Liver (tissue), 7 donors: ENCODE measurements at regions not wholly inside any gene's neighbourhood (a gene's known extent, or its start where the extent isn't known, plus 50 kb on each side); places are given as distances from the start of the nearest gene placed in this dataset.

Experiments
- DNase-seq: peaks from one replicate; pipeline ENCODE4 v3.0.0-alpha.2; 2017; ENCODE audit warnings: low spot score
- H3K27ac ChIP-seq, 2 donors: one replicate each; pipeline ENCODE4 v1.7.0; 2013; ENCODE audit warnings: inconsistent platforms in 2 of 2, low read length in 2 of 2, control low read depth in 1 of 2, low read depth in 1 of 2, mild to moderate bottlenecking in 1 of 2
- H3K27me3 ChIP-seq, 4 donors: one replicate each; pipeline versions ENCODE4 v1.6.1 to v1.7.0; 2013; ENCODE audit warnings: low read length in 3 of 4, inconsistent platforms in 1 of 4, mild to moderate bottlenecking in 1 of 4, moderate library complexity in 1 of 4; ENCODE audit not compliant: control insufficient read depth in 4 of 4, insufficient read depth in 4 of 4
- H3K36me3 ChIP-seq, 4 donors: one replicate each; pipeline versions ENCODE4 v1.6.1 to v1.7.0; 2013; ENCODE audit warnings: low read length in 3 of 4, mild to moderate bottlenecking in 3 of 4, low read depth in 1 of 4, moderate library complexity in 1 of 4; ENCODE audit not compliant: control insufficient read depth in 4 of 4, insufficient read depth in 3 of 4
- H3K4me1 ChIP-seq, 4 donors: one replicate each; pipeline versions ENCODE4 v1.6.1 to v1.7.0; 2013; ENCODE audit warnings: low read length in 3 of 4, mild to moderate bottlenecking in 3 of 4, moderate library complexity in 1 of 4; ENCODE audit not compliant: control insufficient read depth in 4 of 4, insufficient read depth in 4 of 4
- H3K4me3 ChIP-seq, 3 donors: one replicate each; pipeline versions ENCODE4 v1.6.1 to v1.7.0; 2013; ENCODE audit warnings: low read length in 3 of 3, control low read depth in 1 of 3, low read depth in 1 of 3, mild to moderate bottlenecking in 1 of 3
- H3K9ac ChIP-seq, 2 donors: one replicate each; pipeline ENCODE4 v1.7.0; 2013; ENCODE audit warnings: low read length in 2 of 2, mild to moderate bottlenecking in 2 of 2, moderate library complexity in 2 of 2, control low read depth in 1 of 2, low read depth in 1 of 2
- H3K9me3 ChIP-seq, 4 donors: one replicate each; pipeline versions ENCODE4 v1.6.1 to v1.7.0; 2013; ENCODE audit warnings: low read length in 3 of 4; ENCODE audit not compliant: control insufficient read depth in 4 of 4
- EGR1 ChIP-seq, 2 donors: IDR thresholded peaks; 2 replicates each; pipeline ENCODE4 v1.6.1; 2016 to 2018; ENCODE audit warnings: antibody characterized with exemption in 2 of 2, low read depth in 2 of 2
- FOXA1 ChIP-seq: IDR thresholded peaks from 2 replicates; pipeline ENCODE4 v1.6.1; 2016; ENCODE audit warnings: antibody characterized with exemption
- FOXA2 ChIP-seq: IDR thresholded peaks from 2 replicates; pipeline ENCODE4 v1.6.1; 2016; ENCODE audit warnings: antibody characterized with exemption
- GABPA ChIP-seq, 2 donors: IDR thresholded peaks in 1 of 2; conservative IDR thresholded peaks in 1 of 2; 2 replicates each; pipeline ENCODE4 v1.6.1; 2016; ENCODE audit warnings: antibody characterized with exemption in 2 of 2, mild to moderate bottlenecking in 1 of 2, moderate library complexity in 1 of 2
- HNF4A ChIP-seq, 2 donors: conservative IDR thresholded peaks; 2 replicates each; pipeline ENCODE4 v1.6.1; 2016; ENCODE audit warnings: antibody characterized with exemption in 2 of 2, mild to moderate bottlenecking in 2 of 2
- HNF4G ChIP-seq: IDR thresholded peaks from 2 replicates; pipeline ENCODE4 v1.6.1; 2016; ENCODE audit warnings: antibody characterized with exemption
- JUND ChIP-seq, 2 donors: IDR thresholded peaks; 2 replicates each; pipeline ENCODE4 v1.6.1; 2016; ENCODE audit warnings: antibody characterized with exemption in 2 of 2
- NR2F2 ChIP-seq: IDR thresholded peaks from 2 replicates; pipeline ENCODE4 v1.6.1; 2016; ENCODE audit warnings: antibody characterized with exemption
- RAD21 ChIP-seq, 2 donors: IDR thresholded peaks; 2 replicates each; pipeline ENCODE4 v1.6.1; 2016; ENCODE audit warnings: antibody characterized with exemption in 2 of 2, mild to moderate bottlenecking in 2 of 2
- RXRA ChIP-seq, 2 donors: IDR thresholded peaks; 2 replicates each; pipeline ENCODE4 v1.6.1; 2017 to 2018; ENCODE audit warnings: antibody characterized with exemption in 2 of 2, mild to moderate bottlenecking in 1 of 2
- SP1 ChIP-seq: IDR thresholded peaks from 2 replicates; pipeline ENCODE4 v1.6.1; 2018; ENCODE audit warnings: antibody characterized with exemption, mild to moderate bottlenecking
- TAF1 ChIP-seq: conservative IDR thresholded peaks from 2 replicates; pipeline ENCODE4 v1.6.1; 2016; ENCODE audit warnings: antibody characterized with exemption, mild to moderate bottlenecking
- WGBS: extraction: QIAGEN DNeasy Blood & Tissue Kit; methylation state at CpG from one replicate; pipeline ENCODE4 v1.1.7; 2013; 5-methylcytosine and 5-hydroxymethylcytosine counted together
- TF ChIP-seq, protein P1 (sequence below): IDR thresholded peaks from 2 replicates; pipeline ENCODE4 v1.6.1; 2016; ENCODE audit warnings: antibody characterized with exemption
- TF ChIP-seq, protein P2 (sequence below): IDR thresholded peaks from 2 replicates; pipeline ENCODE4 v1.6.1; 2016; ENCODE audit warnings: antibody characterized with exemption, mild to moderate bottlenecking
- TF ChIP-seq, protein P3 (sequence below): IDR thresholded peaks from 2 replicates; pipeline ENCODE4 v1.6.1; 2016; ENCODE audit warnings: antibody characterized with exemption
- TF ChIP-seq, protein P4 (sequence below): IDR thresholded peaks from 2 replicates; pipeline ENCODE4 v1.6.1; 2016; ENCODE audit warnings: antibody characterized with exemption
- donor health status: healthy.
- donor health status: healthy.
- donor health status: healthy.
- donor health status: healthy.

DNA sequence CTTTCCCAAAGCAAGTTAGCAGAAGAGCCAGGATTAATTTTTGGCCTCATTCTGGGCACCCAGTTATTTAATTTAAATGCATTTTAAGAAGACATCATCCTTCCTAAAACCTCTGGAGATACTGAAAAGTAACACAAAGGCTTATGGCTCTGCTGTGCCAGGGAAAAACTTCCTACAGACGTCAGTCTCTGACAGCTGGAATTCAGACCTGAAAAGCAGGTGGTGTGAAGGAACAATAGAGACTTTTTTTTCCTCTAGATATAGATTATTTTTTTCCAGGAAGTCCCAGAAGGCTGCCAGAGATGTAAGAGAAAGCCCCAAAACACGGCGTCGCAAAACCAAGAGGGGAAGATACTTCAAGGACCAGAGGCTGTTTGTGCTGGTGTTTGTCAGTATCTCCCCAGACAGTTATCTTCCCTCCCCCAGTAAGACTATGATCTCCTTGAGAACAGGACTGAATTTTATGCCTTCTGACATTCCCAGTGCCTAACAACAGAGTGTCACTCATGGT is 88.7 kb upstream of the RASEF start:
- TF ChIP-seq HNF4G, result no peak
- TF ChIP-seq FOXA2, result no peak
- TF ChIP-seq EGR1 (IDR thresholded peaks at IDR 0.05; ENCODE audit: low read depth in 2 of 2), result no peak
- TF ChIP-seq, protein P1, sequence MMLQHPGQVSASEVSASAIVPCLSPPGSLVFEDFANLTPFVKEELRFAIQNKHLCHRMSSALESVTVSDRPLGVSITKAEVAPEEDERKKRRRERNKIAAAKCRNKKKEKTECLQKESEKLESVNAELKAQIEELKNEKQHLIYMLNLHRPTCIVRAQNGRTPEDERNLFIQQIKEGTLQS, result no peak

DNA sequence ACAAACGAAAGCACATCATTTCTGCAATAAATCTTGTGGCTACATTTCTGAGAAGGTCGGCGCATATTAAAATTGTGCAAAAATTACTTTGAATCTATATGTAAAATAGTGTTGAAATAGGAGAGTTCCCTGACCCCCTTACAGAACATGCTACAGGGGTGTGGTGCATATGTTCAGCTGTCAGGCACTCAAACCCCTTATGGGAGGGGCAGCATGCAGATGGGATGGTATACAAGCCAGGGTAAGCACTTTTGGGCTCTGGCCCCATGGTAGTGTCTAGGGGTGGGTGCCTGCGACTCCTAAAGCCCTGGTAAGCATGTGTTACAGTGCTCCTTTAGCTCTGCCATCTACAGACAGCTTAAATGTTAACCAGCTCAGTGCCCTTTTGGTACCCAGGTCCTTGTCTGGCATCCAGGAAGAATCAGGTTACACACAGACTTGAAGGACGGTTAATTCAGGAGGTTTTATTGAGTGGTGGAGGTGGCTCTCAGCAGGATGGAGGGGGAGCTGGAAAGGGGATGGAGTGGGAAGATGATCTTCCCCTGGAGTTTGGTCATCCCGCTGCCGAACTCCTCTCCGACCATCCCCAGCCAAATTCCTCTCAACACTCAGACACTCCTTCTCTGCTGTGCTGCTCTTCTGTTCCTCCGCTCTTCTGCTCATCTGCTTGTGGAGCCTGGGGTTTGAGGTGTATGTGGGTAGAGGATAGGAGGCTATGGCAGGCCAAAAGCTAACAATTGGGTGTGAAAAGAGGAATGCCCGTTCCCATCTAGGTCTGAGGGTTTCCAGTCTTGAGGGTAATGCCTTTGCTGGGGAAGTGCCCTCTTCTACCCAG is 84.6 kb upstream of the RASEF start:
- Histone ChIP-seq H3K36me3 (no peaks in the 10 kb centered on the region), H3K27me3 (no peaks in the 10 kb centered on the region), H3K27ac (no peak overlapping the region), H3K9ac (no peak overlapping the region), H3K9me3 (no peaks in the 10 kb centered on the region), H3K4me1 (peaks cover 4 to 25% (median 20%) of the 10 kb centered on the region in 4 donors), H3K4me3 (no peak overlapping the region)
- peak in 1 of 2 donors; percentile 28 for TF ChIP-seq RAD21 (IDR thresholded peaks at IDR 0.05)
- peak; percentile 57 to 66 for TF ChIP-seq HNF4A (conservative IDR thresholded peaks at IDR 0.05)
- TF ChIP-seq, protein P2, sequence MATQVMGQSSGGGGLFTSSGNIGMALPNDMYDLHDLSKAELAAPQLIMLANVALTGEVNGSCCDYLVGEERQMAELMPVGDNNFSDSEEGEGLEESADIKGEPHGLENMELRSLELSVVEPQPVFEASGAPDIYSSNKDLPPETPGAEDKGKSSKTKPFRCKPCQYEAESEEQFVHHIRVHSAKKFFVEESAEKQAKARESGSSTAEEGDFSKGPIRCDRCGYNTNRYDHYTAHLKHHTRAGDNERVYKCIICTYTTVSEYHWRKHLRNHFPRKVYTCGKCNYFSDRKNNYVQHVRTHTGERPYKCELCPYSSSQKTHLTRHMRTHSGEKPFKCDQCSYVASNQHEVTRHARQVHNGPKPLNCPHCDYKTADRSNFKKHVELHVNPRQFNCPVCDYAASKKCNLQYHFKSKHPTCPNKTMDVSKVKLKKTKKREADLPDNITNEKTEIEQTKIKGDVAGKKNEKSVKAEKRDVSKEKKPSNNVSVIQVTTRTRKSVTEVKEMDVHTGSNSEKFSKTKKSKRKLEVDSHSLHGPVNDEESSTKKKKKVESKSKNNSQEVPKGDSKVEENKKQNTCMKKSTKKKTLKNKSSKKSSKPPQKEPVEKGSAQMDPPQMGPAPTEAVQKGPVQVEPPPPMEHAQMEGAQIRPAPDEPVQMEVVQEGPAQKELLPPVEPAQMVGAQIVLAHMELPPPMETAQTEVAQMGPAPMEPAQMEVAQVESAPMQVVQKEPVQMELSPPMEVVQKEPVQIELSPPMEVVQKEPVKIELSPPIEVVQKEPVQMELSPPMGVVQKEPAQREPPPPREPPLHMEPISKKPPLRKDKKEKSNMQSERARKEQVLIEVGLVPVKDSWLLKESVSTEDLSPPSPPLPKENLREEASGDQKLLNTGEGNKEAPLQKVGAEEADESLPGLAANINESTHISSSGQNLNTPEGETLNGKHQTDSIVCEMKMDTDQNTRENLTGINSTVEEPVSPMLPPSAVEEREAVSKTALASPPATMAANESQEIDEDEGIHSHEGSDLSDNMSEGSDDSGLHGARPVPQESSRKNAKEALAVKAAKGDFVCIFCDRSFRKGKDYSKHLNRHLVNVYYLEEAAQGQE, result no peak
- TF ChIP-seq, protein P3, sequence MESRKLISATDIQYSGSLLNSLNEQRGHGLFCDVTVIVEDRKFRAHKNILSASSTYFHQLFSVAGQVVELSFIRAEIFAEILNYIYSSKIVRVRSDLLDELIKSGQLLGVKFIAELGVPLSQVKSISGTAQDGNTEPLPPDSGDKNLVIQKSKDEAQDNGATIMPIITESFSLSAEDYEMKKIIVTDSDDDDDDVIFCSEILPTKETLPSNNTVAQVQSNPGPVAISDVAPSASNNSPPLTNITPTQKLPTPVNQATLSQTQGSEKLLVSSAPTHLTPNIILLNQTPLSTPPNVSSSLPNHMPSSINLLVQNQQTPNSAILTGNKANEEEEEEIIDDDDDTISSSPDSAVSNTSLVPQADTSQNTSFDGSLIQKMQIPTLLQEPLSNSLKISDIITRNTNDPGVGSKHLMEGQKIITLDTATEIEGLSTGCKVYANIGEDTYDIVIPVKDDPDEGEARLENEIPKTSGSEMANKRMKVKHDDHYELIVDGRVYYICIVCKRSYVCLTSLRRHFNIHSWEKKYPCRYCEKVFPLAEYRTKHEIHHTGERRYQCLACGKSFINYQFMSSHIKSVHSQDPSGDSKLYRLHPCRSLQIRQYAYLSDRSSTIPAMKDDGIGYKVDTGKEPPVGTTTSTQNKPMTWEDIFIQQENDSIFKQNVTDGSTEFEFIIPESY, result no peak
- no peak for TF ChIP-seq FOXA2
- peak; percentile 20 to 44 for TF ChIP-seq RXRA (IDR thresholded peaks at IDR 0.05)
- TF ChIP-seq SP1, result peak; percentile 8
- 65% methylated on average over 10 of the region's 10 CpGs for WGBS
- no peak for DNase-seq

More for the DNA sequence above, 88.7 kb upstream of the RASEF start:
- Histone ChIP-seq H3K27ac (no peak overlapping the region), H3K9me3 (no peaks in the 10 kb centered on the region), H3K4me1 (peaks cover 2 to 13% (median 11%) of the 10 kb centered on the region in 4 donors), H3K9ac (no peak overlapping the region), H3K27me3 (no peaks in the 10 kb centered on the region), H3K4me3 (no peak overlapping the region), H3K36me3 (no peaks in the 10 kb centered on the region)
- 80% methylated on average over 4 of the region's 4 CpGs for WGBS
- DNase-seq, result no peak

DNA sequence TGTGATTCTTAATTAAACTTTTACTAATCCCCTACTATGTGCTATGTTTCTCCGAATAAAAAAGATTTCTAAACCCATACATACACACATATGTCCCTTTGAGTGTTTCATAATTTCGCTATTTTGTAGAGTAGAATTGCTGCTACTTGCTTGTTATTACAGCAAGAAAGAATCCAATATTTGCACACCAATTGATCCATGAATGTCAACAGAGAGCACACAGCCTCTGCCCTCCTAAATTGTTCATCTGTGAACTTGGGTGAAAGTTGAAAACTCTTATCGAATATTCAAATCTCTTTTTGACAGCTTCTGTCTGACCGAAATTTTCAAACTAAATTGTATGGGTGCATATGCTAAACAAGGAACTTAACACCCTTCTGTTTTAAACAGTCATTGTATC is 83.4 kb upstream of the RASEF start:
- no peak for DNase-seq
- Histone ChIP-seq H3K9me3 (no peaks in the 10 kb centered on the region), H3K27me3 (no peaks in the 10 kb centered on the region), H3K36me3 (no peaks in the 10 kb centered on the region), H3K9ac (no peak overlapping the region), H3K27ac (no peak overlapping the region), H3K4me1 (peaks cover 4 to 25% (median 20%) of the 10 kb centered on the region in 4 donors), H3K4me3 (no peak overlapping the region)
- WGBS, result 38% methylated on average over 4 of the region's 4 CpGs
- TF ChIP-seq TAF1 (no peak), JUND (IDR thresholded peaks at IDR 0.05) (peak; percentile 16 to 37), NR2F2 (no peak), FOXA1 (peak; percentile 53), GABPA (IDR thresholded peaks at IDR 0.05 in 1 of 2, conservative IDR thresholded peaks at IDR 0.05 in 1 of 2) (no peak), FOXA2 (peak; percentile 91), HNF4G (no peak)
- TF ChIP-seq, protein P1, result no peak
- TF ChIP-seq, protein P4, sequence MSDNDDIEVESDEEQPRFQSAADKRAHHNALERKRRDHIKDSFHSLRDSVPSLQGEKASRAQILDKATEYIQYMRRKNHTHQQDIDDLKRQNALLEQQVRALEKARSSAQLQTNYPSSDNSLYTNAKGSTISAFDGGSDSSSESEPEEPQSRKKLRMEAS, result no peak
- TF ChIP-seq, protein P3, result peak; percentile 51
